ENCODE measurements at regions not wholly inside any gene's neighbourhood (a gene's known extent, or its start where the extent isn't known, plus 50 kb on each side); places are given as distances from the start of the nearest gene placed in this dataset.

- BruUV-seq (replicated peaks): no TSS peak
- no peak overlapping the region for H3K18ac ChIP-seq (ENCODE audit: low read depth, low read length)
- no peak overlapping the region for H3K4ac ChIP-seq (ENCODE audit: low read depth, low read length)
- intact Hi-C loops (cut with micrococcal nuclease) (no loop called here), in situ Hi-C loops (cut with MboI; ENCODE audit: low sequenced_read_pairs) (no loop called here), dilution Hi-C loops (cut with HindIII; ENCODE audit: low sequenced_read_pairs, unreplicated experiment) (no loop called here)
- no peak overlapping the region for H3K27ac ChIP-seq (ENCODE audit: insufficient read depth, low read length)
- peaks cover 18% of the 10 kb centered on the region for H3K27me3 ChIP-seq (ENCODE audit: control insufficient read depth, insufficient read depth, low read length)
- no peaks in the 10 kb centered on the region for H3K9me3 ChIP-seq (ENCODE audit: control insufficient read depth, insufficient read depth, low read length)
- no peak for DNase-seq
- no peak overlapping the region for H3K4me3 ChIP-seq (ENCODE audit: insufficient read depth, low read depth, low read length)
- no peak for ATAC-seq (ENCODE audit: low read depth)
- no peak overlapping the region for H2AK5ac ChIP-seq (ENCODE audit: low read depth, low read length)
- no peaks in the 10 kb centered on the region for H3K79me1 ChIP-seq (ENCODE audit: low read depth in 1 of 2, low read length in 2 of 2)
- H3K4me1 ChIP-seq (ENCODE audit: control insufficient read depth, insufficient read depth, low read length): no peaks in the 10 kb centered on the region
- no peak overlapping the region for H3K4me2 ChIP-seq (ENCODE audit: low read depth, low read length)
- H4K20me1 ChIP-seq (ENCODE audit: insufficient read depth, low read length): no peaks in the 10 kb centered on the region
- POLR2A ChIA-PET (ENCODE audit: unreplicated experiment): no interaction called here
- no peaks in the 10 kb centered on the region for H3K9me1 ChIP-seq (ENCODE audit: insufficient read depth, low read length)
- H2AK9ac ChIP-seq (replicated peaks; ENCODE audit: low read depth, low read length, poor library complexity): no peak overlapping the region
- H3K23ac ChIP-seq (ENCODE audit: low read depth, low read length): no peak overlapping the region
- TF ChIP-seq NFE2L2 (IDR thresholded peaks at IDR 0.05; ENCODE audit: low read depth, low read length) (no peak), RCOR1 (IDR thresholded peaks at IDR 0.05; ENCODE audit: insufficient replicate concordance, low read length) (no peak), RFX5 (IDR thresholded peaks at IDR 0.05; ENCODE audit: low read depth, low read length) (no peak), MXI1 (IDR thresholded peaks at IDR 0.05; ENCODE audit: borderline replicate concordance, low read depth, low read length) (no peak), CHD1 (IDR thresholded peaks at IDR 0.05; ENCODE audit: low read depth, low read length) (no peak), RAD21 (IDR thresholded peaks at IDR 0.05; ENCODE audit: low read length) (no peak), MAZ (IDR thresholded peaks at IDR 0.05; ENCODE audit: borderline replicate concordance, low read depth, low read length) (no peak), SMC3 (IDR thresholded peaks at IDR 0.05; ENCODE audit: low read depth, low read length) (no peak), FOS (IDR thresholded peaks at IDR 0.05; ENCODE audit: low read depth, low read length) (no peak)
- H2BK20ac ChIP-seq (ENCODE audit: low read depth, low read length): no peak overlapping the region
- H3K14ac ChIP-seq (replicated peaks; ENCODE audit: low read depth, low read length): no peak overlapping the region
- H4K5ac ChIP-seq (ENCODE audit: low read depth, low read length): no peak overlapping the region
- H4K91ac ChIP-seq (ENCODE audit: insufficient read depth, low read depth, low read length): no peak overlapping the region
- no peak overlapping the region for H2BK15ac ChIP-seq (ENCODE audit: low read depth, low read length)
- CTCF ChIA-PET: no interaction called here
- no peaks in the 10 kb centered on the region for H3K36me3 ChIP-seq (ENCODE audit: control insufficient read depth, insufficient read depth, low read length)
- H3K56ac ChIP-seq (ENCODE audit: extremely low read depth, insufficient read depth, low read length): no peak overlapping the region
- H2AFZ ChIP-seq (replicated peaks; ENCODE audit: low read length, poor library complexity): no peak overlapping the region
- no peak overlapping the region for H2BK120ac ChIP-seq (ENCODE audit: low read depth, low read length)
- no peak overlapping the region for H2BK5ac ChIP-seq (ENCODE audit: low read depth, low read length, poor library complexity, severe bottlenecking)
- H3K9ac ChIP-seq (ENCODE audit: low read depth, low read length): no peak overlapping the region
- WGBS, 2 experiments (ENCODE audit: extremely low coverage in 2 of 2, insufficient read length in 1 of 2): no CpG with 5 or more reads among the region's 2 CpGs
- H4K8ac ChIP-seq (ENCODE audit: low read depth in 2 of 2, low read length in 2 of 2): no peak overlapping the region
These were observed 95.4 kb downstream of the HIF1AN start for GRCh38 chr10:100631192-100631591.
